Skeletal muscle cell (primary cell): ENCODE measurements at regions not wholly inside any gene's neighbourhood (a gene's known extent, or its start where the extent isn't known, plus 50 kb on each side); places are given as distances from the start of the nearest gene placed in this dataset.

Experiments
- DNase-seq: peaks from one replicate; pipeline ENCODE4 v3.0.0-alpha.2; 2010; ENCODE audit warnings: low read depth
- H3K4me3 ChIP-seq: 2 replicates; pipeline ENCODE4 v1.5.1; 2011; ENCODE audit warnings: low read depth, mild to moderate bottlenecking, control low read depth, low read length, moderate library complexity

DNA sequence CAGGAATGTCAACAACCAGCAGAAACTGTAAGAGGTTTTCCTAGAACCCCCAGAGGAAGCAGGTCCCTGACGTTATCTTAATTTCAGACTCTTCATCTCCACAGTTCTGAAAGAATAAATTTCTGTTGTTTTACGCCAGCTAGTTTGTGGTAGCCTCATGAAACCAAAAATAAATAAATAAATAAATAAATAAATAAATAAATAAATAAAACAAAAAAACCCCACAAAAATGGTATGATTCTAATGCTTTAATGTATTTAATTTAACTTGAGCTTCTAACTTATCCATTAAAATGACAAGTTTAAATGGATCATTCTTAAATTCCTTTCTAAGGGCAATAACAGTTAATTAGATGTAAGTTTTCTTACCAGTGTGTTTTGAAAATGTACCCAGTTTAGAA is 293.8 kb upstream of the ADAMTS5 start:
- no peak for DNase-seq
- no peak overlapping the region for H3K4me3 ChIP-seq

DNA sequence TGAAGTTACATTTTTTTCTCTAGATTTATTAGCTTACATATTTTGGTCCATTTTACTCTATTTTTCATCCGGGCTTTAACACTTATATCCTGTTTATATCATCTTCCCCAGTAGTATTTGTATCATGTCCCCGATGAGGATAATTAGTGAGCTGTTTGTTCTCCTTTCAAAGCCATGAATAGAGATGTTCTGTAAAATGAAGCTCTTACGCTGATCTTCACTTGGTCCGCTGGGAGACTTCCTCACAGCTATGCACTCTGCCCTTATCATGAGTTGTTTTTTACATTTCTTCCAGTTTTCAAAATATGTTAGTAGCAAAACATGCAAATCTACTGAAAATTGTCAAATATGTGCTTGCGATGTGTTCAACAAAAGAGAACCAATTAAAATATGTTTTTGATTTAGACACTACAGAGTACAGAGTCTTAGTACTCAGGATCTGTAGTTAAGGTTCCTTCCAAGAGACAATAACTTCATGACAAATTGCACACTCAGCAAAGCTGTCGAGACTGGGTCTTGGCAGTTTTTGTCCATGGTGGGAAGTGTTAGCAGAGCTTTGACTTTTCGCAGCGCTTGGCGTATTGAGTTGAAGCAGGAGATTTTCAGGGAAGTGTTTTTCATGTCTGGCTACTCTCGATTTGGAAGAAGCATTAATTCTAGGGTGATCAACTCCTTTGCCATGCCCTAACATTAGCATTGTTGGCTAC is 292.0 kb upstream of the ADAMTS5 start:
- no peak for DNase-seq
- no peak overlapping the region for H3K4me3 ChIP-seq

DNA sequence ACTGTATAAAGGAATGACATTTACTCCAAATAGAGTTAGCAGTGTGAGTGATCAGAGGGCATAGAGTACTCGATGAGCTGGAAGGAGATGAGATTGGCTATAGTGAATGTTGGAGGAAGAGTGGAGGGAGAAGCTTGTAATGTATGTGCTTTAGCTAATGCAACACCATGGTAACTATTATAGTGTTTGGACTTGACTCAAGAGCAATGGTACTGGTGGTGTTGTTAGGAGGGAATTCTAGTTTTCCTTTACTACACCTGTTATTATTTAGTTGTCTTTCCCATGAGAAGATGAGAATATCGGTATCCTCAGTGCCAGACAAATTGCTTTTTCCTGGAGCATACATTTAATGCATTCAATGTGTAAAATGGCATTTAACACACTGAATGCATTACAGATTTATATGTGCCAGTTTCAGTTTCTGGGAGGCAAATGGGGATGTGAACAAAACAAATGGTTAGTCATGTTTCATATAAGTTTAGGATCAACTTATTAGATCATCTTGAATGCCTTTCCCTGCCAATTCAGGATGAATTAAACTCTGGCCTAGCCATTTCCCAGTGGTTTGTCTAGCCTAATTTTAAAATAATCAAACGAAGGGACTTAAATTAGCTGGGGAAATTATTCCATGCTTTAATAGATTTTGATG is 291.1 kb upstream of the ADAMTS5 start:
- no peak for DNase-seq
- no peak overlapping the region for H3K4me3 ChIP-seq

DNA sequence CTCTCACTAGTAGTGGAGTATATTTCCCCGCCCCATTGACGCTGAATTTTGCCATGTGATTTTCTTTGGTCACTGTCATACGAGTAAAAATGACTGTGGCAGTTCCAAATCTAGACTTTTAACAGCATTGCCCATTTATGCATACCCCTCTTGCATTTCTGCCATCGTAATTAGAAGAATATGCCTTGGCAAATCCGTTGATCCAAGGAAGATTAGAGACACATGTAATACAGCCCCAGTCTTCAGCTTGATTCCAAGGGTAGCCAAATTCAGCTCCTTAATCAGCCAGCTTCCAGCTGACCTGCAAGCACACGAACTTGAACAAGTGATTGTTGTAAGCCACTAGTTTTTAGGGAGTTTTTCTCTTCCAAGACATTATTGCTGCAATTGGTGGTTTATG is 290.3 kb upstream of the ADAMTS5 start:
- no peak for DNase-seq
- no peak overlapping the region for H3K4me3 ChIP-seq

DNA sequence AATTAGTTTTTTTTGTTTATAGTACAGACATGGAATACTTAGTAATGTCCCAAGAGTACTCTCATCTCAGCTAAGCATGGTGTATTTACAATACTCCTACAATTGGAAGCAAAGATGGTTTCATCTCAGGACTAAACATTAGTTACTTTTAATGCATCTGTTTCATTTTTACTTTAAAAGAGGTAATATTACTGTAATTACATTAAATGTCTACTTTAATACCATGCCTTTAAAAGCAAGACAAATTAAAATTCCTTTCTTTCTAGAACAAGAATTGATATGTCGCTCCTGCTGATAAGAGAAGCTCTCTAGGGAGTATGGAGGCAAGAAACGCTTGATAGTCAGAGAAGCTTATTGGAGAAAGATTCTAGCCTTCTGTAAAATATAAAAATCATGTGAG is 284.9 kb upstream of the ADAMTS5 start:
- H3K4me3 ChIP-seq: no peak overlapping the region
- DNase-seq: no peak

- DNase-seq: no peak
- H3K4me3 ChIP-seq: no peak overlapping the region
Observed at GRCh38 chr21:27250366-27250765, 283.5 kb upstream of the ADAMTS5 start.

- no peak overlapping the region for H3K4me3 ChIP-seq
- DNase-seq: no peak
Observed at GRCh38 chr21:27248814-27249213, 281.9 kb upstream of the ADAMTS5 start.

DNA sequence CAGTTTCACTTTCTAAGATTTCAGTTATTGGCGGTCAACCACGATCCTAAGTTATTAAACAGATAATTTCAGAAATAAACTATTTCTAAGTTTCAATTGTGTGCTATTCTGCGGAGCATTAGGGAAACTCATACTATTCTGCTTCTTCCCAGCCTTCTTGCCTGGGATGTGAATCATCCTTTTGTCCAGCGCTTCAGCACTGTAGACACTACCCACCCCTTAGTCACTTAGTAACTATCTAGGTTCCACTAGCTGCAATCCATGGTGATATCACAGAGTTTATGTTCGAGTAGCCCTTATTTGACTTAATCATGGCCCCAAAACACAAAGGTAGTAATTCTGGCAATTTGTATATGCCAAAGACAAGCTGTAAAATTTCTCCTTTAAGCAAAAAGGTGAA is 279.9 kb upstream of the ADAMTS5 start:
- H3K4me3 ChIP-seq: no peak overlapping the region
- DNase-seq: peak; percentile 84

- no peak overlapping the region for H3K4me3 ChIP-seq
- DNase-seq: no peak
Observed at GRCh38 chr21:27244776-27245175, 277.9 kb upstream of the ADAMTS5 start.

DNA sequence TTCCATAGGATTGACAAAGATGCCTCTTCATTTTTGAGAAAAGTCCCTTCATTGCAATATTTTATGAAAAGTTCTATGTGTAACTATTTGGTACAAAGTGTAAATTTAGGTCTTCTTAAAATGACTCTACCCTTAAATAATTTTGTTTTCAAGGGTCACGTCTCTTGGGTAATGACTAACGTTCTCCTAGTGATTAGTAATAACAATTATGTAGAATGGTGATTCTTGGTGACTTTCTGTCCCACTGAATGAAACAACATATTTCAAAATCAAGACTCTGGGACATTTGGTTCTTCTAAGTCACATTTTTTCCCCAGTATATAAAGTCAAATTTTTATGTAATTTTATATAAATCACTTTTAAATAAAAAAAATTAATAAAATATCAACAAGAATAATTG is 277.5 kb upstream of the ADAMTS5 start:
- peak; percentile 70 for DNase-seq
- no peak overlapping the region for H3K4me3 ChIP-seq

- no peak overlapping the region for H3K4me3 ChIP-seq
- DNase-seq: no peak
Observed at GRCh38 chr21:27240839-27241238, 274.0 kb upstream of the ADAMTS5 start.

DNA sequence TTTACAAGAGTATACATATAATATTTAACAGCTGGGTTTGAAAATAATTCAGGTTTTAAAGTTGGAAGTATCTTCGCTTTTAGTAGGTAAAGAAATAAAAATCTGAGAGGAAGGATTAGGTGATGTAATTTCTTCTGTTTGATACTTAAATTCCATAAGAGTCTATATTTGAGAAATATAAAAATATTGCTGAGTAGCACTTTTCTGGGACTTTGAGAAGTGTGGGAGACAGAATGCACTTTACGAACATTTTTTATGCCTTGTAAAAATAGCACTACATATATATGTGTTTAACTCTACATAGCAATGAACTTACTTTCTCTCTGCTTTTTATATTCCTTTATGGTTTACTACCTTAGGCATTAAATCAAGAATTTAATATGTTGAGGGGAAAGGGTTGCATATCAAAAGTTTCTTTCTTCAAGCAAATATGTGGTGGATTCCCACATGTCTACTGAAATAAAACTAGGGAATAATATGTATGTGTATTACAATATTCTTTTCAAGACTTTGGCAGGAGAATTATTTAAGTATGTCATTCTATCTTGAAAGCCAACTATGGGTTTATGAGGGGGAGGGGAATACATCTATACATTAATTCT is 266.7 kb upstream of the ADAMTS5 start:
- no peak overlapping the region for H3K4me3 ChIP-seq
- DNase-seq: no peak

DNA sequence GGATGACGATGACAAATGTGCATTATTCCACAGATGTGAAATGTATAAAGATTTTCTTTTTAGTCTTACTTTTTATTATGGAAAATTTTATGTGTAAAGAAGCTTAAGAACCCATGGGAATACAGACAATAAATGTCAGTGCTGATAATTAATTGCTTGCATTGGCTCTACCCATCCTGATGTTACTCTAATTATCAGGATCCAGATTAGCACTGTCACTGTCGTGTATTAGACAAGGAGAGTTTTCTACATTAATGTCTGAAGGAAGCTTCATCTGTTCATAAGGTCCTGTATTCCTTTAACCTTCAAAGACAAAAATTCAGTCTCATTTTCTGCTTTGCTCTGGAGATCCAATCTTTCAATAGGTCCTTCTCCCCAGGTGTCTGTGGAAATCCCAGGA is 259.1 kb upstream of the ADAMTS5 start:
- DNase-seq: no peak
- no peak overlapping the region for H3K4me3 ChIP-seq

DNA sequence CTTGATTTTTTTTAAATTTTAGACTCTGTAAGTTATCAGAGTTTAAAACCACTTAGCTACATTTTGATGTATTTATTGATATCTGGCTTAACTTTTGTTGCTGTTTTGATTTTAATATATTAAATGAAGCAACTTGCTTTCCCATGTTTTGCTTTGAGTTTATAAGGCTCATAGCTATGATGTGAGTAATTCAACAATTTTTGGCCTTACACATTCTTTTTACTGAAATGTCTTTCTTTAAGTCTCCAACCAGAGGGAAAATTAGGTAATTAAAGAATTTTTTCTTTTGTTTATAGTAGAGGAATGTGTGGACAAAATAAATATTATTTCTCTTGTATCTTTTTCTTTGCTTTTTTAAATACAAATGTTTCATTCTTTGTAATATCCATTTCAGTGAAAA is 258.3 kb upstream of the ADAMTS5 start:
- DNase-seq: no peak
- H3K4me3 ChIP-seq: no peak overlapping the region

DNA sequence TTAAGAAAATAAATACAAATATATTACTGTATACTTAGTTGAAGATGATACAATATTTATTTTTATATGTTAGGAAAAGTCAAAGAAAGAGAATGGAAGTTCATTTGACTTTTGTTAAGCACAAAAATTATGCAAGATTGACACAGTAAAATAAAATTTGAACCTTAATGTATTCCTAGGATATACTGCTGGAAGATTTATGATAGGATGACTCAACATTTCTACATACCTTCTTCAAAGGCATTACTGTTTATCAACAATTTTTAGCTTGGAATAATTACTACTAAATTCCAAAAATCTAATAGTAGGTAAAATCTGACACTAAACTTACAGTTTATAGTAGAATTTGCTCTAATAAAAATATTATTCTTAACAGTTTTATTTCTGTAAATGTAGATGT is 257.3 kb upstream of the ADAMTS5 start:
- no peak overlapping the region for H3K4me3 ChIP-seq
- DNase-seq: no peak

DNA sequence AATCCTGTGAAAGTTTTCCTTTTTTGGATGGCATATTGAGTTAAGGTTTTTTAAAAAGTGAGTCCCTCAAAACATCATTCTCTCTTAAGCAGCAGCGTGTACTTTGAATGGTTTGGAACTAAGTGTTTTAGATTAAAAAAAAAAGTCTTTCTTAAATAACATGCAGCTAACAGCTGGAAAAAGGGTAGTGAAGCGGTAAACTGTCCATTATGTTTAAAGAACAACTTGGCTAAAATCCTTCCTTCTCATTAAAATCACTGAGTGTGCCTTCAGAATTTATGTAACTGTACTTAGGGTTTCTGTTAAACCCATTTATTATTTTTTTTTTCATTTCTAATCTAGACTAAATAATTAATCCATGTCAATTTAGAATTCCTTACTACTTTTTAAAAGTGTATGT is 254.2 kb upstream of the ADAMTS5 start:
- no peak overlapping the region for H3K4me3 ChIP-seq
- no peak for DNase-seq

- DNase-seq: no peak
Observed at GRCh38 chr21:27220416-27220815, 253.5 kb upstream of the ADAMTS5 start.

DNA sequence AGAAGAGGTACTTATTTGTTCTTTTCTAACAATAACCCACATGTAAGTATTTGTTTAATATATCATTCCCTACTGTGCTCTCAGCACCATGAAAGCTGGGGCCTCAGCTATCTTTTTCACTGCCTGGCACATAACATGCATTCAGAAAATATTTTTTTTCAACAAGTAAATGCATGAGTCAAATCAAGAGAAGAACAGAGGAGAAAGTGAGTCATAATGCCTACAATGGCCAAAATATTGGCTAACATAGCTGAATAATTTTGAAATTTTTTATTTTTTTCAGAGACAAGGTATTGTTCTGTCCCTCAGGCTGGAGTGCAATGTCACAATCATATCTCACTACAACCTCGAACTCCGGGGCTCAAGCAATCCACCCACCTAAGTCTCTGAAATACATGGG is 252.2 kb upstream of the ADAMTS5 start:
- DNase-seq: peak; percentile 58
- H3K4me3 ChIP-seq: no peak overlapping the region

More at GRCh38 chr21:27220416-27220815, 253.5 kb upstream of the ADAMTS5 start:
- no peak overlapping the region for H3K4me3 ChIP-seq

GRCh38 chr21:27213303-27213702 is 246.4 kb upstream of the ADAMTS5 start:
- no peak overlapping the region for H3K4me3 ChIP-seq
- DNase-seq: no peak

DNA sequence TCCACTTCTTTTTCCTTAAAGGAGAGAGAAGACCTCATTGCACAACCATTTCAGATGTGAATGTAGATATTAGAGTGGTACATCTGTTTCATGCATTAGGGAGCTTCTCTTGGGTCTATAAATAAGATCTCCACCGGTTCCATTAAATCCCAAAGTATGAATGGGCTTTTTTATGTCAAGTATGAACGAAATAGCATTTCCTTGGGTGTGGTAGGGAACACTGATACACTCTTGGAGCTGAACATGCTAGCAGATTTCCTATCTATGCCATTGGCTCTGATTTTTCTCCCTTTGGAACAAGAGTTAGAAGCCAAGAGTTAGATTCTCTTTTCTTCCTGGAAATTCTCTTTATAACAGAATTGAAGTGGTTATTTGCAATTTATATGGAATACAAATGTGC is 245.6 kb upstream of the ADAMTS5 start:
- no peak for DNase-seq
- no peak overlapping the region for H3K4me3 ChIP-seq

DNA sequence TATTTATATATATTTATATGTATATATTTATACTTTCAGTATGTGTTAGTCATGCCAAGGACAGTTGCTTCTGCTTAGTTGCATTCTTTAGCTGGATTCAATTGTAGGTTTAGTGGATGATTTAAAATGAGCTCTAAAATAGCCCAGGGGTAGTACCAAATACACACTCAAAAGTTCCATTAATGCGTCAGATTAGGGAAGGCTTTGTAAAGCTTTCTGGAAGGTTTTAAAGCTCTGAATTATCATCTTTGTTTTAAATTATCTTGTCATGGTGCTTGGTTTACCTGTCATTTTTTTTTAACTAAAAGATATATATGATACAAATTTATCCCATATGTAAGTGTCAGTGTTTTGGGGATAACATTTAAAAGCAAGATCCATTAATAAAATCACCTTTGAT is 242.7 kb upstream of the ADAMTS5 start:
- DNase-seq: no peak
- no peak overlapping the region for H3K4me3 ChIP-seq
